ENCODE measurements at regions not wholly inside any gene's neighbourhood (a gene's known extent, or its start where the extent isn't known, plus 50 kb on each side); places are given as distances from the start of the nearest gene placed in this dataset.

DNA sequence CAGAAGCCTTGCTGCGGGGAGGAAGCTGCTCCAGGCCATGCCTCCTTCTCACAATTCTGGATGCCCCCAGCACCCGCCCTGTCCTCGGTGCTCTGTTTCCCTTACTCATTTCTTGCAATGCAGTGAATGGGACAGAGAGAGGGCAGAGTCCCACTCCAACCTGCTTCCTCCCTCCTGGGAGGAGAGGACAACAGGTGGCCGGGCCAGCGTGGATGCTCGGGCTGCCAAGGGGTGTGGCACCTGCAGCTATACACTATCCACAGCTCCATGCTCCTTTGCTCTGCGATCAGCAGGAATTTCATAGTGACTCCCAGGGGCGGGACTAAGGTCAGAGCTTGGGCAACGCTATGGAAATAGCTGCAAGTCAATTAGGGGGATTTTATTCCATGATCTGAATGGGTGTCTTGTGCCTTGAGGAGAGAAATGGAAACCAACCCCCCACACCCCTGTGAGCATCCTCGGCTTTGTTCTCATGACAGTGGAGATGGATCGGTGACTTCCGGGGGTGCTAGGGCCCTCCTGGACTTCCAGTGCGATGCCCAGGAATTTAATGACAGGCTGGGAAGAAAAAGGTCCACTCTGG, 192.5 kb downstream of the MYLK4 start:
- TF ChIP-seq, protein P1, sequence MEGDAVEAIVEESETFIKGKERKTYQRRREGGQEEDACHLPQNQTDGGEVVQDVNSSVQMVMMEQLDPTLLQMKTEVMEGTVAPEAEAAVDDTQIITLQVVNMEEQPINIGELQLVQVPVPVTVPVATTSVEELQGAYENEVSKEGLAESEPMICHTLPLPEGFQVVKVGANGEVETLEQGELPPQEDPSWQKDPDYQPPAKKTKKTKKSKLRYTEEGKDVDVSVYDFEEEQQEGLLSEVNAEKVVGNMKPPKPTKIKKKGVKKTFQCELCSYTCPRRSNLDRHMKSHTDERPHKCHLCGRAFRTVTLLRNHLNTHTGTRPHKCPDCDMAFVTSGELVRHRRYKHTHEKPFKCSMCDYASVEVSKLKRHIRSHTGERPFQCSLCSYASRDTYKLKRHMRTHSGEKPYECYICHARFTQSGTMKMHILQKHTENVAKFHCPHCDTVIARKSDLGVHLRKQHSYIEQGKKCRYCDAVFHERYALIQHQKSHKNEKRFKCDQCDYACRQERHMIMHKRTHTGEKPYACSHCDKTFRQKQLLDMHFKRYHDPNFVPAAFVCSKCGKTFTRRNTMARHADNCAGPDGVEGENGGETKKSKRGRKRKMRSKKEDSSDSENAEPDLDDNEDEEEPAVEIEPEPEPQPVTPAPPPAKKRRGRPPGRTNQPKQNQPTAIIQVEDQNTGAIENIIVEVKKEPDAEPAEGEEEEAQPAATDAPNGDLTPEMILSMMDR (conservative IDR thresholded peaks at IDR 0.05), result no peak
- H3K27ac Mint-ChIP-seq (ENCODE audit: unreplicated experiment), result no peak overlapping the region
- H3K9me3 Mint-ChIP-seq, result no peaks in the 10 kb centered on the region
- no peak overlapping the region for H3K4me3 Mint-ChIP-seq
- DNase-seq (ENCODE audit: low read depth, low spot score), result no peak
- H3K4me1 Mint-ChIP-seq, result peaks cover 29% of the 10 kb centered on the region
- no peaks in the 10 kb centered on the region for H3K36me3 Mint-ChIP-seq (ENCODE audit: low read depth)
- no peaks in the 10 kb centered on the region for H3K27me3 Mint-ChIP-seq (ENCODE audit: low read depth)

DNA sequence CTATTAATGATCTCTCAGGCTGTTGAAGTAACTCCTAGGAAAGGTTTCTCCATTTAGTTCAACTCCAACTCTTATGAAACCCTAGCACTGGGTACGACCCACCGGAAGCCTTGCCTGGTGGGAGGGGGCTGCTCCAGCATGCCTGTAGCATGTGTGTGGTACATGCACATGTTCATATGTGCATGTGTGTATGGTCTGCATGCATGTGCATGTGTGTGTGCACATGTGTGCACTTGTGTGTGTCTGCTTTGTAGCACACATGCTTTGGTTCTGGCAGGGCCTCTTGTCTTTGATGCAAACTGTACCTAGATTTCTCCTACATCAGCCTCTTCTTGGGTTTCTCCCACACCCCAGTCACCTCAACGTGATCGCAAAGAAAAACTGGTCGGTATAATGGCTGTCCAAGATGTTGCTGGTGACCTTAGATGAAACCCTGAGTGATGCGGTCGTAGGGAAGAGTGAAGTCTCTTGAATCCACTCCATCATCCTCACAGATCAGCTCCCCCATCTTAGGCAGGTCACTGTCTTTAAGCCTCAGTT, 193.5 kb downstream of the MYLK4 start:
- Mint-ChIP-seq H3K9me3 (no peaks in the 10 kb centered on the region), H3K27ac (ENCODE audit: unreplicated experiment) (no peak overlapping the region), H3K36me3 (ENCODE audit: low read depth) (no peaks in the 10 kb centered on the region), H3K4me1 (peaks cover 29% of the 10 kb centered on the region), H3K4me3 (no peak overlapping the region), H3K27me3 (ENCODE audit: low read depth) (no peaks in the 10 kb centered on the region)
- TF ChIP-seq, protein P1 (conservative IDR thresholded peaks at IDR 0.05), result no peak
- no peak for DNase-seq (ENCODE audit: low read depth, low spot score)

DNA sequence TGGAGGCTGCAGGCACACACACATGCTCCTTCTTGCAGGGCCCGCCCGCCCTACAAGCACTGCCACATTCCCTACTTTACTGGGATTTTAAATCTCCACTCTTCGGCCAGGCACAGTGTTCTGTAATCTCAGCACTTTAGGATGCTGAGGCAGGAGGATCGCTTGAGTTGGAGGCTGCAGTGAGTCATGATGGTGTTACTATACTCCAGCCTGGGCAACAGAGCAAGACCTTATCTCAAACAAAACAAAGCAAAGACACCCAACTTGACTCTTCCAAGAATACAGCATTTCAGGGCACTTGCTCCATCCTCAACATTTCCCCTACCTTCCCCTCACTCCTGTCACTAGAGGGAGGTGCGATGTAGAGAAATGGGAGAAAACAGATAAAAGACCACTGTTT, 194.0 kb downstream of the MYLK4 start:
- Mint-ChIP-seq H3K4me3 (no peak overlapping the region), H3K27ac (ENCODE audit: unreplicated experiment) (no peak overlapping the region), H3K36me3 (ENCODE audit: low read depth) (no peaks in the 10 kb centered on the region), H3K4me1 (peaks cover 29% of the 10 kb centered on the region), H3K27me3 (ENCODE audit: low read depth) (no peaks in the 10 kb centered on the region), H3K9me3 (no peaks in the 10 kb centered on the region)
- DNase-seq (ENCODE audit: low read depth, low spot score), result no peak
- TF ChIP-seq, protein P1 (conservative IDR thresholded peaks at IDR 0.05), result no peak

DNA sequence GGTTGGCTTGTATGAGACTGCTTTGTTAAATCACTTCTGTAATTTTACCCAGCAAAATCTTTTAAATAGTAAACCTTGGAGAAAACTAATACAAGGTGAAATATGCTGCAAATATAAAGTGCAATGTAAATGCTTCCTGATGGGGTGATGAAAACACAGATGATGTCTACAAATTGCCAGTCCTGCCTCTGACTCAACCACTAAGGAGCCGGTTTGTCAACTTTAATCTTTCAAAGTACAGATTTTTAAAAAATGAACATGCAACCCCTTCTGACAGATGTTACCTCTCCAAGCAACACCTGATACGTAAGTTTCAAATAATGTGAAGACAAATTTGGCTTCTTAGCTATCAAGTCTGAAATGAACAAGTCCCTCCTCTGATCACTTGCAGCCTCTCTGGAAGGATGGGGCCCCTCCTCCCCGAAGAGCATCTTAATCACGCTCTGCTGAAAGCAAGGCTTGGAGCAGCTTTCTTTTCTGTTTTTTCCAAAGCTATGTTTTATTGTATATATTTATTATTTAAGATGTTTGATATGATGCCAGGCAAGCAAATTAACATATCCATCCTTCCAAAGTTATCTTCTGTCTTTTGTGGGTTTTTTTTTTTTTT, 196.0 kb downstream of the MYLK4 start:
- no peak for DNase-seq (ENCODE audit: low read depth, low spot score)
- no peak overlapping the region for H3K4me3 Mint-ChIP-seq
- peaks cover 13% of the 10 kb centered on the region for H3K4me1 Mint-ChIP-seq
- TF ChIP-seq, protein P1 (conservative IDR thresholded peaks at IDR 0.05), result no peak
- H3K36me3 Mint-ChIP-seq (ENCODE audit: low read depth), result no peaks in the 10 kb centered on the region
- no peaks in the 10 kb centered on the region for H3K27me3 Mint-ChIP-seq (ENCODE audit: low read depth)
- peaks cover 3% of the 10 kb centered on the region for H3K9me3 Mint-ChIP-seq
- H3K27ac Mint-ChIP-seq (ENCODE audit: unreplicated experiment), result no peak overlapping the region

DNA sequence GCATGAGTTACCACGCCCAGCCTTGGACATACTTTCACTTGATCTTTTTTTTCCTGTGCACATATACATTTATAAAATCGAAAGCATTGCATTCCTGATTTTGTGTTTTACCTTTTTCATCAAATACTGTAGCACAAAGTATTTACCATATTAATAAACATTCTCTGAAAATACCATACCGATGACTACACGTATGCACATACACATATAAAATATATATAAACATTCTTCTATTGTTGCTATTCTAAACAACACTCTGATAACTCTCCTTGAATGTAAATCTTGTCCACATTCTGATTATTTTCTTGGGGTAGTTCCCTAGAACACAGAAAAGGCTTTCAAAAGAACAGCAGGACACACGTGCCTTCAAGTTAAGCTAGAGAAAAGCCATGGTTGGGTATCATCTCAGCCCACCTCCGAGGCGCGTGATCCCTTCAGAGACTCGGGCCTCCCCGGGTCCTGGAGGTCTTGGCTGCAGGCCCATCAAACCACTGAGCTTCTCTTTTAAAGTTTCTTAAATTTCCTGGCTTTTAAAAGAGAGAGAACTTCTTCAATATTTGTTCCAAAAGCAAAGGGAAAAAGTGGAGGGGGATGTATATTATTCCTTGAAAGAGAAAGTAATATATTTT, 198.1 kb downstream of the MYLK4 start:
- Mint-ChIP-seq H3K9me3 (peaks cover 7% of the 10 kb centered on the region), H3K4me3 (no peak overlapping the region), H3K27me3 (ENCODE audit: low read depth) (no peaks in the 10 kb centered on the region), H3K4me1 (no peaks in the 10 kb centered on the region), H3K36me3 (ENCODE audit: low read depth) (no peaks in the 10 kb centered on the region), H3K27ac (ENCODE audit: unreplicated experiment) (no peak overlapping the region)
- TF ChIP-seq, protein P1 (conservative IDR thresholded peaks at IDR 0.05), result no peak
- DNase-seq (ENCODE audit: low read depth, low spot score), result no peak

All from neural crest cell (in vitro differentiated cells).